ENCODE measurements at regions not wholly inside any gene's neighbourhood (a gene's known extent, or its start where the extent isn't known, plus 50 kb on each side); places are given as distances from the start of the nearest gene placed in this dataset.

DNA sequence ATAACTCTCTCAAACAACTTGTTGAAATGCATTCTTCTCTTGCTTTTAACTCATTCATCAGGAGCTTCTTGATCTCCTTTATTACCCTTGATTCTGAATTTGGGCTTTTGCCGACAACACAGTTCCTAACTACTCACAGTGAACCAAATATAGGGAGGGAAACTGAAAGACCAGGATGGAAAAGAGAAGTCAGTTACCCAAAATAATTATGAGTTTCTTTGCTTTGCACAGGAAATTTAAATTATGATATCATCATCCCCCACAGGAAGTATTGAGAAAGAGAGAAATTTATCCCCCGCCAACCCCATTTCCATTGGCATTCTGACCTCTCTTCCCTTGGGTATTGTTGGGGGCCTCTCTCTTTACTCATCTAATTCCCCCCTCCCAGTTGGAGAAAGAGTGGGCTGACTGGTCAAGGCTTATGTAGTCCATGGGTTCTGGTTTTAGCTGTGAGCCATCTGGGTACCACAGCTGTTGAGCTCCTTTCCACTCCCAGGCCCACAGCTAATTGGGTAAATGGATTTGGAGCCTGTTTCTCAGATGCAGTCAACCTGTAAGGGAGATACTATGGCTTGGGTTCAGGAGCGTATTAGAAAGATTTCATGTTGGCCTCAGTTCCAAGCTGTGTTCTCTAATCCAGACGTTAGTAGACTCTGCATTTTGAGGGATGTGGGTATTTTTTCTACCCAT, 109.0 kb downstream of the FZD1 start:
- TF ChIP-seq POLR2A (IDR thresholded peaks at IDR 0.05) = no peak
- TF ChIP-seq, protein P1, sequence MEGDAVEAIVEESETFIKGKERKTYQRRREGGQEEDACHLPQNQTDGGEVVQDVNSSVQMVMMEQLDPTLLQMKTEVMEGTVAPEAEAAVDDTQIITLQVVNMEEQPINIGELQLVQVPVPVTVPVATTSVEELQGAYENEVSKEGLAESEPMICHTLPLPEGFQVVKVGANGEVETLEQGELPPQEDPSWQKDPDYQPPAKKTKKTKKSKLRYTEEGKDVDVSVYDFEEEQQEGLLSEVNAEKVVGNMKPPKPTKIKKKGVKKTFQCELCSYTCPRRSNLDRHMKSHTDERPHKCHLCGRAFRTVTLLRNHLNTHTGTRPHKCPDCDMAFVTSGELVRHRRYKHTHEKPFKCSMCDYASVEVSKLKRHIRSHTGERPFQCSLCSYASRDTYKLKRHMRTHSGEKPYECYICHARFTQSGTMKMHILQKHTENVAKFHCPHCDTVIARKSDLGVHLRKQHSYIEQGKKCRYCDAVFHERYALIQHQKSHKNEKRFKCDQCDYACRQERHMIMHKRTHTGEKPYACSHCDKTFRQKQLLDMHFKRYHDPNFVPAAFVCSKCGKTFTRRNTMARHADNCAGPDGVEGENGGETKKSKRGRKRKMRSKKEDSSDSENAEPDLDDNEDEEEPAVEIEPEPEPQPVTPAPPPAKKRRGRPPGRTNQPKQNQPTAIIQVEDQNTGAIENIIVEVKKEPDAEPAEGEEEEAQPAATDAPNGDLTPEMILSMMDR (IDR thresholded peaks at IDR 0.05) = no peak
- TF ChIP-seq POLR2AphosphoS5 (IDR thresholded peaks at IDR 0.05) = no peak
- TF ChIP-seq EP300 (IDR thresholded peaks at IDR 0.05) = no peak
